Upper lobe of right lung (tissue), 1 donor: ENCODE measurements at regions not wholly inside any gene's neighbourhood (a gene's known extent, or its start where the extent isn't known, plus 50 kb on each side); places are given as distances from the start of the nearest gene placed in this dataset.

ENCODE experiments used
- ATAC-seq: fragments of 200-7000 bp; cut with Tn5 transposase; one replicate; pipeline ENCODE4 v1.9.1; 2020; ENCODE audit warnings: mild to moderate bottlenecking, moderate library complexity
- DNase-seq: peaks from one replicate; pipeline ENCODE4 v3.0.0-alpha.2; 2020
- H3K27ac ChIP-seq: fragments of 200-600 bp; one replicate; pipeline ENCODE4 v1.8.0; 2022
- H3K27me3 ChIP-seq: fragments of 200-600 bp; one replicate; pipeline ENCODE4 v1.8.0; 2022; ENCODE audit warnings: mild to moderate bottlenecking
- H3K36me3 ChIP-seq: fragments of 200-600 bp; one replicate; pipeline ENCODE4 v1.8.0; 2022
- H3K4me1 ChIP-seq: fragments of 200-600 bp; one replicate; pipeline ENCODE4 v1.8.0; 2022
- H3K4me3 ChIP-seq: fragments of 200-600 bp; one replicate; pipeline ENCODE4 v1.8.0; 2022; ENCODE audit warnings: mild to moderate bottlenecking
- H3K9me3 ChIP-seq: fragments of 200-600 bp; one replicate; pipeline ENCODE4 v1.8.0; 2022
- CTCF ChIP-seq: fragments of 200-600 bp; IDR thresholded peaks from one replicate; pipeline ENCODE4 v1.8.0; 2022; ENCODE audit warnings: antibody characterized with exemption
- intact Hi-C: fragments of 100-400 bp; cut with DNase I; formaldehyde crosslinking; loops from one replicate; pipeline ENCODE4 v1.11.0; 2022
- donor health status: DM: no; HTN: yes; CAD: no; lungs with severe emphysema.

GRCh38 chr4:13763707-13764106 lies 136.2 kb upstream of the BOD1L1 start:
- no peak overlapping the region for H3K27ac ChIP-seq
- intact Hi-C loops = no loop called here
- TF ChIP-seq CTCF = no peak
- ATAC-seq (no peak), DNase-seq (no peak)
- no peaks in the 10 kb centered on the region for H3K27me3 ChIP-seq
- no peaks in the 10 kb centered on the region for H3K9me3 ChIP-seq
- H3K4me1 ChIP-seq = no peaks in the 10 kb centered on the region
- H3K4me3 ChIP-seq = no peak overlapping the region
- H3K36me3 ChIP-seq = no peaks in the 10 kb centered on the region

GRCh38 chr4:13765539-13765938 lies 138.0 kb upstream of the BOD1L1 start:
- Histone ChIP-seq H3K4me3 (no peak overlapping the region), H3K27ac (no peak overlapping the region), H3K9me3 (no peaks in the 10 kb centered on the region), H3K36me3 (no peaks in the 10 kb centered on the region), H3K4me1 (no peaks in the 10 kb centered on the region), H3K27me3 (no peaks in the 10 kb centered on the region)
- ATAC-seq (no peak), DNase-seq (no peak)
- TF ChIP-seq CTCF = no peak
- intact Hi-C loops = no loop called here

- no peaks in the 10 kb centered on the region for H3K4me1 ChIP-seq
- H3K27me3 ChIP-seq = no peaks in the 10 kb centered on the region
- H3K36me3 ChIP-seq = no peaks in the 10 kb centered on the region
- H3K9me3 ChIP-seq = no peaks in the 10 kb centered on the region
- TF ChIP-seq CTCF = no peak
- H3K4me3 ChIP-seq = no peak overlapping the region
- no peak for DNase-seq
- no peak for ATAC-seq
- no peak overlapping the region for H3K27ac ChIP-seq
- intact Hi-C loops = no loop called here
Observed at GRCh38 chr4:13766761-13767540, 139.4 kb upstream of the BOD1L1 start.

- Histone ChIP-seq H3K4me3 (no peak overlapping the region), H3K4me1 (no peaks in the 10 kb centered on the region), H3K36me3 (no peaks in the 10 kb centered on the region), H3K27me3 (no peaks in the 10 kb centered on the region), H3K27ac (no peak overlapping the region), H3K9me3 (no peaks in the 10 kb centered on the region)
- no peak for DNase-seq
- TF ChIP-seq CTCF = no peak
- intact Hi-C loops = no loop called here
- ATAC-seq = no peak
Observed at GRCh38 chr4:13777341-13777740, 149.8 kb upstream of the BOD1L1 start.

DNA sequence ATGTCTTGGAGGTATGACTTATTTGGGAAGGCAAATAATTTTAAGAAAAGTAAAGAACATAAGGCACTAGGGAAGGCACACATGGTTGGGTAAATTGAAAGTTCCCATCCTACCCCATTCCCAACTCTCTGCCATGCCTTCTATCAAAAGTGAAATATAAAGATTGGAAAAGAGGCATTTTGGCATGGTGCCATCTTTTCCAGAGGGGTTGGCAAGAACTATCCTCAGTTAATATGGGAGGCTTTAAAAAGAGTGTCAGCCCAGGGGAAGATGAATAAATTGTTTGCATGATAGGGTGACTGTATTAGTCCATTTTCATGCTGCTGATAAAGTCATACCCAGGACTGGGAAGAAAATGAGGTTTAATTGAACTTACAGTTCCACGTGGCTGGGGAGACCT lies 150.8 kb upstream of the BOD1L1 start:
- no peaks in the 10 kb centered on the region for H3K27me3 ChIP-seq
- no peak for ATAC-seq
- intact Hi-C loops = no loop called here

More for the DNA sequence above, 150.8 kb upstream of the BOD1L1 start:
- Histone ChIP-seq H3K27ac (no peak overlapping the region), H3K9me3 (no peaks in the 10 kb centered on the region), H3K4me3 (no peak overlapping the region), H3K4me1 (no peaks in the 10 kb centered on the region), H3K36me3 (no peaks in the 10 kb centered on the region)
- no peak for DNase-seq
- no peak for TF ChIP-seq CTCF
